ENCODE measurements at regions not wholly inside any gene's neighbourhood (a gene's known extent, or its start where the extent isn't known, plus 50 kb on each side); places are given as distances from the start of the nearest gene placed in this dataset.

DNA sequence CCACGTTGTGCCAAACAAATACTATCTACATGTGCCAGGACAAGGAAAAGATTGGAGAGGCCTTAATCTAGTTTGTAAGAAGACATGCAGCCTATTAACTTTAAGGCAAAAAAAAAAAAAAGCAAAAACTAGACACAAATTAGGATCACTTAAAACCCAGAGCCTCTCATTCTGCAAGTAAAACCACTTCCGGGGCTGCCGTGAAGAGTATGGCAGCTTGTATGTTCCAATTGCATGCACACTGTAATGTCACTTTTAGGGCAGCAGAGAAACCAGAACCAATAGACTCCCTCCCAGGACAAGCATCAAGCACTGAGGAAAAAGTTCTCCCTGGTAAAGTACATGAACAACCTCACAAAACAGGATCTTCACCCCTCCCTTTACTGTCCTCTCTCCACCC lies 70.6 kb downstream of the RSL24D1 start:
- FAIRE-seq (no peak), DNase-seq (ENCODE audit: low read depth) (no peak)
- H3K9me3 ChIP-seq (ENCODE audit: insufficient read depth, low read depth, low read length): no peaks in the 10 kb centered on the region
- no peak overlapping the region for H3K27ac ChIP-seq (ENCODE audit: low read depth, low read length)
- H2AFZ ChIP-seq (ENCODE audit: low read depth, low read length): no peak overlapping the region
- Mint-ChIP-seq H3K27ac (ENCODE audit: unreplicated experiment) (no peak overlapping the region), H3K4me1 (ENCODE audit: low read depth, unreplicated experiment) (no peaks in the 10 kb centered on the region), H3K36me3 (ENCODE audit: low read depth, unreplicated experiment) (no peaks in the 10 kb centered on the region), H3K27me3 (ENCODE audit: low read depth, unreplicated experiment) (no peaks in the 10 kb centered on the region), H3K9me3 (ENCODE audit: unreplicated experiment) (peaks cover 7% of the 10 kb centered on the region), H3K4me3 (ENCODE audit: unreplicated experiment) (no peak overlapping the region)
- H3K36me3 ChIP-seq (ENCODE audit: insufficient read depth, low read length): no peaks in the 10 kb centered on the region
- H3K79me2 ChIP-seq (ENCODE audit: insufficient read depth, low read length): no peaks in the 10 kb centered on the region
- TF ChIP-seq, protein P1, sequence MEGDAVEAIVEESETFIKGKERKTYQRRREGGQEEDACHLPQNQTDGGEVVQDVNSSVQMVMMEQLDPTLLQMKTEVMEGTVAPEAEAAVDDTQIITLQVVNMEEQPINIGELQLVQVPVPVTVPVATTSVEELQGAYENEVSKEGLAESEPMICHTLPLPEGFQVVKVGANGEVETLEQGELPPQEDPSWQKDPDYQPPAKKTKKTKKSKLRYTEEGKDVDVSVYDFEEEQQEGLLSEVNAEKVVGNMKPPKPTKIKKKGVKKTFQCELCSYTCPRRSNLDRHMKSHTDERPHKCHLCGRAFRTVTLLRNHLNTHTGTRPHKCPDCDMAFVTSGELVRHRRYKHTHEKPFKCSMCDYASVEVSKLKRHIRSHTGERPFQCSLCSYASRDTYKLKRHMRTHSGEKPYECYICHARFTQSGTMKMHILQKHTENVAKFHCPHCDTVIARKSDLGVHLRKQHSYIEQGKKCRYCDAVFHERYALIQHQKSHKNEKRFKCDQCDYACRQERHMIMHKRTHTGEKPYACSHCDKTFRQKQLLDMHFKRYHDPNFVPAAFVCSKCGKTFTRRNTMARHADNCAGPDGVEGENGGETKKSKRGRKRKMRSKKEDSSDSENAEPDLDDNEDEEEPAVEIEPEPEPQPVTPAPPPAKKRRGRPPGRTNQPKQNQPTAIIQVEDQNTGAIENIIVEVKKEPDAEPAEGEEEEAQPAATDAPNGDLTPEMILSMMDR (IDR thresholded peaks at IDR 0.05; ENCODE audit: insufficient read depth, low read depth, low read length): no peak
- TF ChIP-seq EZH2 (IDR thresholded peaks at IDR 0.05; ENCODE audit: insufficient read depth, low read length): no peak
- H3K4me1 ChIP-seq (ENCODE audit: insufficient read depth, low read length): no peaks in the 10 kb centered on the region
- H3K4me3 ChIP-seq (ENCODE audit: insufficient read depth, low read depth, low read length): no peak overlapping the region
- H4K20me1 ChIP-seq (ENCODE audit: insufficient read depth, low read length): no peaks in the 10 kb centered on the region
- H3K4me2 ChIP-seq (ENCODE audit: low read length): no peak overlapping the region
- no peaks in the 10 kb centered on the region for H3K27me3 ChIP-seq (ENCODE audit: insufficient read depth, low read length)
- no peak overlapping the region for H3K9ac ChIP-seq (ENCODE audit: low read length)

DNA sequence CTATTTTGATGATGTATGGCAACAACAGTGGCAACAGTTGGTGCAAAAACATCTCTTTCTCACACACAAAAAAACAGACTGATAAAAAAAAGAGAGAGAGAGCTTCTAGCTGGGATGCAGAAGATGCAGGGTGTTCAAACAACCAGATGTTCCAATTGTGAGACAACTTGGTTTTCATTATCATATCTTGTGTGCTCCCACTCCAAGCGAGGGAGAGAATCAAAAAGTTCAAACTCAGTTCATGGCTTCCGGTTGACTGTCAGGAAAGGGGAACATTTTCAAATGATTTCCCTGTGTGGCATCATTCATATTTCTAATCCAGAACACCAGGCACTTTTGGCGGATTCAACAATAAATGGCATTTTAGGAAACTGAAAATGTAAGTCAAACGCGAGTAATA lies 72.1 kb downstream of the RSL24D1 start:
- Histone ChIP-seq H3K4me3 (ENCODE audit: insufficient read depth, low read depth, low read length) (no peak overlapping the region), H3K27me3 (ENCODE audit: insufficient read depth, low read length) (no peaks in the 10 kb centered on the region), H3K27ac (ENCODE audit: low read depth, low read length) (no peak overlapping the region), H3K9me3 (ENCODE audit: insufficient read depth, low read depth, low read length) (no peaks in the 10 kb centered on the region), H4K20me1 (ENCODE audit: insufficient read depth, low read length) (no peaks in the 10 kb centered on the region), H3K4me1 (ENCODE audit: insufficient read depth, low read length) (no peaks in the 10 kb centered on the region), H3K9ac (ENCODE audit: low read length) (no peak overlapping the region), H2AFZ (ENCODE audit: low read depth, low read length) (no peak overlapping the region), H3K79me2 (ENCODE audit: insufficient read depth, low read length) (no peaks in the 10 kb centered on the region), H3K4me2 (ENCODE audit: low read length) (no peak overlapping the region), H3K36me3 (ENCODE audit: insufficient read depth, low read length) (no peaks in the 10 kb centered on the region)
- H3K4me3 Mint-ChIP-seq (ENCODE audit: unreplicated experiment): no peak overlapping the region
- FAIRE-seq (no peak), DNase-seq (ENCODE audit: low read depth) (no peak)
- no peaks in the 10 kb centered on the region for H3K4me1 Mint-ChIP-seq (ENCODE audit: low read depth, unreplicated experiment)
- no peak overlapping the region for H3K27ac Mint-ChIP-seq (ENCODE audit: unreplicated experiment)
- no peaks in the 10 kb centered on the region for H3K36me3 Mint-ChIP-seq (ENCODE audit: low read depth, unreplicated experiment)
- TF ChIP-seq EZH2 (IDR thresholded peaks at IDR 0.05; ENCODE audit: insufficient read depth, low read length): no peak
- TF ChIP-seq, protein P1 (IDR thresholded peaks at IDR 0.05; ENCODE audit: insufficient read depth, low read depth, low read length): no peak
- no peaks in the 10 kb centered on the region for H3K27me3 Mint-ChIP-seq (ENCODE audit: low read depth, unreplicated experiment)
- peaks cover 7% of the 10 kb centered on the region for H3K9me3 Mint-ChIP-seq (ENCODE audit: unreplicated experiment)

DNA sequence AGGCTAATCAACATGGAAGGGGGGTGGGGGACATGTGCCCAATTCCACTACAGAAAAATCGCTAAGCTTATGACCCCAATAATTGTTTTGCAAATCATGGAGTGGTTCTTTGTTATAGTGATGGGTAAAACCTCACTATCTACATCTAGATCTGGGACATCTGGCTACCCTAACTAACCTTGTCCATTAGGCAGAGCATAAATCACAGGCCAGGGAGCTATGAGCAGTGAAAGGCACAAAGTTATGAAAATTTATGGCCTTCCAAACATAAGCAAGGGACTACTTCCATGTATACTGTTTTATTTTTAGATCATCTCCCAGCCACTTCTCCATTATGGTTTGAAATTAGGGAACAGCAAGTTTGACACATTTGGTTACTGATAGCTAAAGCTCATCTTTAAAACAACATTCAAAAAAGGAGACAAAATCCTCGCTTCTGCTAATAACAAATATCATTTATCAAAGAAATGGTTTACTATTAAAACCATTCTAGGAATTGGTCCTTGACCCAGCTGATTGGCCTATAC lies 78.3 kb downstream of the RSL24D1 start:
- Mint-ChIP-seq H3K27me3 (ENCODE audit: low read depth, unreplicated experiment) (no peaks in the 10 kb centered on the region), H3K4me3 (ENCODE audit: unreplicated experiment) (no peak overlapping the region), H3K9me3 (ENCODE audit: unreplicated experiment) (peaks cover 1% of the 10 kb centered on the region), H3K4me1 (ENCODE audit: low read depth, unreplicated experiment) (no peaks in the 10 kb centered on the region), H3K36me3 (ENCODE audit: low read depth, unreplicated experiment) (no peaks in the 10 kb centered on the region), H3K27ac (ENCODE audit: unreplicated experiment) (no peak overlapping the region)
- H3K79me2 ChIP-seq (ENCODE audit: insufficient read depth, low read length): no peaks in the 10 kb centered on the region
- FAIRE-seq (no peak), DNase-seq (ENCODE audit: low read depth) (no peak)
- no peak overlapping the region for H3K4me2 ChIP-seq (ENCODE audit: low read length)
- H2AFZ ChIP-seq (ENCODE audit: low read depth, low read length): no peak overlapping the region
- no peaks in the 10 kb centered on the region for H3K4me1 ChIP-seq (ENCODE audit: insufficient read depth, low read length)
- H4K20me1 ChIP-seq (ENCODE audit: insufficient read depth, low read length): no peaks in the 10 kb centered on the region
- no peak for TF ChIP-seq EZH2 (IDR thresholded peaks at IDR 0.05; ENCODE audit: insufficient read depth, low read length)
- TF ChIP-seq, protein P1 (IDR thresholded peaks at IDR 0.05; ENCODE audit: insufficient read depth, low read depth, low read length): no peak
- no peaks in the 10 kb centered on the region for H3K36me3 ChIP-seq (ENCODE audit: insufficient read depth, low read length)
- no peak overlapping the region for H3K4me3 ChIP-seq (ENCODE audit: insufficient read depth, low read depth, low read length)
- no peaks in the 10 kb centered on the region for H3K27me3 ChIP-seq (ENCODE audit: insufficient read depth, low read length)
- H3K9me3 ChIP-seq (ENCODE audit: insufficient read depth, low read depth, low read length): no peaks in the 10 kb centered on the region
- H3K27ac ChIP-seq (ENCODE audit: low read depth, low read length): no peak overlapping the region
- H3K9ac ChIP-seq (ENCODE audit: low read length): no peak overlapping the region
